Upper lobe of left lung (tissue), 4 donors: ENCODE measurements at regions not wholly inside any gene's neighbourhood (a gene's known extent, or its start where the extent isn't known, plus 50 kb on each side); places are given as distances from the start of the nearest gene placed in this dataset.

Experiments used
- EP300 ChIP-seq, 4 donors: sonication (generic); formaldehyde crosslinking; IDR thresholded peaks; one replicate each; pipeline ENCODE4 v1.5.1; 2017; ENCODE audit warnings: antibody characterized with exemption in 4 of 4, control low read depth in 2 of 4
- POLR2A ChIP-seq, 4 donors: fragments of 450-650 bp; IDR thresholded peaks; one replicate each; pipeline ENCODE4 v1.5.1; 2016 to 2017; ENCODE audit warnings: antibody characterized with exemption in 4 of 4, mild to moderate bottlenecking in 2 of 4
- TF ChIP-seq, protein P1 (sequence below), 6 experiments: fragments of 450-650 bp in 4 of 6; fragments of 200-600 bp in 2 of 6; sonication (generic) in 2 of 6; IDR thresholded peaks; one replicate each; pipeline ENCODE4 v1.5.1; 2016 to 2019; ENCODE audit warnings: antibody characterized with exemption in 6 of 6

DNA sequence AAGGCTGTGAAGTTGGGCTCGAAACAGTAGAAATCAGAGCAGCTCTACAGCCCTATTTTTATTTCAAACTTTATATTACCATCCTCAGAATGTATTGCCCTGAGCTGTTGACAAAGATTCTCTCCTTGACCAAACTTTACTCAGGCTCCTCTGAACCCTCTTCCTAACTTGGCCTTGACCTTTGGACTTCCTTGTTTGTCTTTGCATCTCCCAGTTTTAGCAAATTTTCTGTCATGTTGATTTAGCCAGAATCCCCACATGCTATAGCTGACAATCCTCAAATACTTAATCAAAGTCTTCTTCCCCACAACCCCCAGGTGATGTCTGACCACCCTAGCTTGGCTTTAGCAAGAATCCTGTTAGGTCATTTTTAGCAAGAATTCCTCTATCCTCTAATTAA, 87.4 kb upstream of the GRIN2A start:
- TF ChIP-seq POLR2A (IDR thresholded peaks at IDR 0.05) (no peak), EP300 (IDR thresholded peaks at IDR 0.05) (no peak)
- TF ChIP-seq, protein P1, sequence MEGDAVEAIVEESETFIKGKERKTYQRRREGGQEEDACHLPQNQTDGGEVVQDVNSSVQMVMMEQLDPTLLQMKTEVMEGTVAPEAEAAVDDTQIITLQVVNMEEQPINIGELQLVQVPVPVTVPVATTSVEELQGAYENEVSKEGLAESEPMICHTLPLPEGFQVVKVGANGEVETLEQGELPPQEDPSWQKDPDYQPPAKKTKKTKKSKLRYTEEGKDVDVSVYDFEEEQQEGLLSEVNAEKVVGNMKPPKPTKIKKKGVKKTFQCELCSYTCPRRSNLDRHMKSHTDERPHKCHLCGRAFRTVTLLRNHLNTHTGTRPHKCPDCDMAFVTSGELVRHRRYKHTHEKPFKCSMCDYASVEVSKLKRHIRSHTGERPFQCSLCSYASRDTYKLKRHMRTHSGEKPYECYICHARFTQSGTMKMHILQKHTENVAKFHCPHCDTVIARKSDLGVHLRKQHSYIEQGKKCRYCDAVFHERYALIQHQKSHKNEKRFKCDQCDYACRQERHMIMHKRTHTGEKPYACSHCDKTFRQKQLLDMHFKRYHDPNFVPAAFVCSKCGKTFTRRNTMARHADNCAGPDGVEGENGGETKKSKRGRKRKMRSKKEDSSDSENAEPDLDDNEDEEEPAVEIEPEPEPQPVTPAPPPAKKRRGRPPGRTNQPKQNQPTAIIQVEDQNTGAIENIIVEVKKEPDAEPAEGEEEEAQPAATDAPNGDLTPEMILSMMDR (IDR thresholded peaks at IDR 0.05), result no peak
